GM12864 (cell line): ENCODE measurements at regions not wholly inside any gene's neighbourhood (a gene's known extent, or its start where the extent isn't known, plus 50 kb on each side); places are given as distances from the start of the nearest gene placed in this dataset.

Experiments
- DNase-seq: peaks from one replicate; pipeline ENCODE4 v3.0.0-alpha.2; 2011; ENCODE audit warnings: low read depth
- H3K4me3 ChIP-seq: 2 replicates; pipeline ENCODE4 v1.5.1; 2011; ENCODE audit warnings: mild to moderate bottlenecking, low read depth, low read length, control low read depth
- TF ChIP-seq, protein P1 (sequence below): IDR thresholded peaks from 2 replicates; pipeline ENCODE4 v1.5.1; 2011; ENCODE audit warnings: low read depth, mild to moderate bottlenecking, moderate library complexity, low read length, control low read depth, inconsistent platforms; ENCODE audit errors: missing control alignments

GRCh38 chr2:241951316-241951700, 81.8 kb downstream of the RTP5 start:
- no peak for DNase-seq
- TF ChIP-seq, protein P1, sequence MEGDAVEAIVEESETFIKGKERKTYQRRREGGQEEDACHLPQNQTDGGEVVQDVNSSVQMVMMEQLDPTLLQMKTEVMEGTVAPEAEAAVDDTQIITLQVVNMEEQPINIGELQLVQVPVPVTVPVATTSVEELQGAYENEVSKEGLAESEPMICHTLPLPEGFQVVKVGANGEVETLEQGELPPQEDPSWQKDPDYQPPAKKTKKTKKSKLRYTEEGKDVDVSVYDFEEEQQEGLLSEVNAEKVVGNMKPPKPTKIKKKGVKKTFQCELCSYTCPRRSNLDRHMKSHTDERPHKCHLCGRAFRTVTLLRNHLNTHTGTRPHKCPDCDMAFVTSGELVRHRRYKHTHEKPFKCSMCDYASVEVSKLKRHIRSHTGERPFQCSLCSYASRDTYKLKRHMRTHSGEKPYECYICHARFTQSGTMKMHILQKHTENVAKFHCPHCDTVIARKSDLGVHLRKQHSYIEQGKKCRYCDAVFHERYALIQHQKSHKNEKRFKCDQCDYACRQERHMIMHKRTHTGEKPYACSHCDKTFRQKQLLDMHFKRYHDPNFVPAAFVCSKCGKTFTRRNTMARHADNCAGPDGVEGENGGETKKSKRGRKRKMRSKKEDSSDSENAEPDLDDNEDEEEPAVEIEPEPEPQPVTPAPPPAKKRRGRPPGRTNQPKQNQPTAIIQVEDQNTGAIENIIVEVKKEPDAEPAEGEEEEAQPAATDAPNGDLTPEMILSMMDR: no peak
- H3K4me3 ChIP-seq: no peak overlapping the region

- TF ChIP-seq, protein P1: no peak
- DNase-seq: no peak
- H3K4me3 ChIP-seq: no peak overlapping the region
Measured at GRCh38 chr2:241951920-241952319, 82.4 kb downstream of the RTP5 start.

- no peak overlapping the region for H3K4me3 ChIP-seq
- DNase-seq: no peak
- TF ChIP-seq, protein P1: no peak
Measured at GRCh38 chr2:241952816-241953215, 83.3 kb downstream of the RTP5 start.

DNA sequence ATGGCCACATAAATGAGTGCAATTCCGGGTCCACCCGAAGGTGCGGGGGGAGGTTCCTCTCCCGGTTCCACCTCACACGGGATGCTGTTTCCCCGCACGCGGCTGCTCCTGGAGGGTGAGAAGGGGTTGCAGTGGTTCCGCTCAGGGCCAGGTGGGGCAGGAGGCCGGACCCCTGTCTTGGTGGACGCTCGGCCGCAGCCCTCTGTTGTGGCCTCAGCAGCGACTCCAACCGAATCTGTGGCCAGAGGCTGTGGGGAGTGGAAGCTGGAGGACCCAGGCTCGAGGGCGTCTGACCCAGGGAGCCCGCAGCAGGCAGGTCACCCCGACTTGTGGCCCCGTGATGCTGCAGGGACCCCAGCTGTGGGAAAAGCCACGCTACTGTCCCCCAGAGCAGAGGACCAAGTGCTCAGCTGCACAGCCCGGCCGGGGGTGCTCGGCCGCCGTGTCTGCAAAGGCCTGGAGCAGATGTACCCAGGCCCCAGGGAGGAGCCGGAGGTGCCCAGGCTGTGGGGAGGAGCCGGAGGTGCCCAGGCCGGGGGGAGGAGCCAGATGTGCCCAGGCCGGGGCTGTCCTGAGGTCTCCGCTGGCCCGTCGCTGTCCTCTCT, 83.9 kb downstream of the RTP5 start:
- TF ChIP-seq, protein P1: no peak
- no peak overlapping the region for H3K4me3 ChIP-seq
- DNase-seq: no peak

DNA sequence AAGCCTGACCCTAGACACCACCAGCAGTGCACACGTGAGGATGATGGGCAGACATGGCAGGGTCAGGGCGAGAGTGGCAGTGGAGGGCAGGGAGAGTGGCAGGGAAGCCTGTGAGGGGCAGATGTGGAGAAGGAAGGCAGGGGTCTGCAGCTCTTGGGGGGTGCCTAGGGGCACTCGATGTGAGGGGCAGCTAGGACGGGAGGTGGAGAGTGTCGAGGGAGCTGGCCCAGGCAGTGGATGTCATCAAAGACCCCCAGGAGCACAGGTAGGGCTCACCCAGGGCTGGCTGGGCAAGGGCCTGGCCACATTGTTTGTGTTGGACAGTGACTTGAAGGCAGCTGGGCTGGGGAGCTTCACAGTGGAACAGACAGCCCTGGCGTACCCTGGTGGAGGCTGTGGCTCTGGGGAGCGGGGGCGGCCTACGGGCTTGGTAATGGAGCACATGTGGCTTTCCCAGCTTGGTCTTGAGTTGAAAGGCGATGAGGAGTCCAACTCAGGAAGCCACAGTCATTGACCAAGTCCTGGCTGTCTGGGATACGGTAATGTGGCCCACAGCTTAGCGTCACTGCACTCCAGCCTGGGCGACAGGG, 87.1 kb downstream of the RTP5 start:
- TF ChIP-seq, protein P1: no peak
- no peak overlapping the region for H3K4me3 ChIP-seq
- DNase-seq: no peak

DNA sequence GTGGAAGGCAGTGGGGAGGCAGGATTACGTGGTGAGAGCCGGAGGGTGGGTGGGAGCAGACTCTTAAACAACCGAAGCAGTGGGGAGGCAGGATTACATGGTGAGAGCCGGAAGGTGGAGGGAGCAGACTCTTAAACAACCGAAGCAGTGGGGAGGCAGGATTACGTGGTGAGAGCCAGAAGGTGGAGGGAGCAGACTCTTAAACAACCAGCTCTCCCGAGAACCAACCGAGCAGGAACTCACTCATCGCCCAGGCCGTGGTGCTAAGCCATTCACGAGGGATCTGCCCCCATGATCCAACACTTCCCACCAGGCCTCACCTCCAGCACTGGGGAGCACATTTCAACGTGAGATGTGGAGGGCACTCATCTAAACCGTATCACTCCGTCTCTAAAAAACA, 87.7 kb downstream of the RTP5 start:
- H3K4me3 ChIP-seq: no peak overlapping the region
- TF ChIP-seq, protein P1: no peak
- DNase-seq: no peak
